GM12878 (cell line): ENCODE measurements at regions not wholly inside any gene's neighbourhood (a gene's known extent, or its start where the extent isn't known, plus 50 kb on each side); places are given as distances from the start of the nearest gene placed in this dataset.

Source experiments
- ATAC-seq: fragments of 200-7000 bp; cut with Tn5 transposase; 3 replicates; pipeline ENCODE4 v1.9.1; 2020; ENCODE audit warnings: mild to moderate bottlenecking, moderate library complexity
- BruUV-seq: library from RNA; stranded (reverse); fragments of 400-500 nt; replicated peaks from 2 replicates; lab custom pipeline; 2021; lab: Mats Ljungman, UMichigan
- CTCF ChIA-PET: fragments of 300-600 bp; sonication (Branson Sonifier 250); formaldehyde crosslinking; extraction: SDS; loops from one replicate; lab custom pipeline; 2021; ENCODE audit warnings: inconsistent platforms; lab: Yijun Ruan, JAX
- POLR2A ChIA-PET: fragments of 350-600 bp; formaldehyde crosslinking; extraction: SDS; loops from one replicate; lab custom pipeline; 2021; ENCODE audit warnings: inconsistent platforms; lab: Charles Lee
- RAD21 ChIA-PET: fragments of 300-600 bp; sonication (Branson Sonifier 250); formaldehyde crosslinking; loops from one replicate; lab custom pipeline; 2023; ENCODE audit warnings: antibody characterized with exemption; ENCODE audit not compliant: unreplicated experiment; lab: Charles Lee
- SMC1A ChIA-PET: fragments of 300-600 bp; sonication (Branson Sonifier 250); formaldehyde crosslinking; loops from one replicate; lab custom pipeline; 2023; ENCODE audit not compliant: unreplicated experiment, uncharacterized antibody; lab: Charles Lee
- DNase-seq: peaks from one replicate; pipeline ENCODE4 v3.0.0-alpha.2; 2011; ENCODE audit warnings: low read depth, low spot score
- FAIRE-seq: peaks from 3 replicates; lab custom pipeline; 2011; peaks lifted over from hg19 to GRCh38; lab: Jason Lieb, UNC
- H2AFZ ChIP-seq: 2 replicates; pipeline ENCODE4 v1.6.0; 2011; ENCODE audit warnings: low read depth, low read length, control low read depth; ENCODE audit not compliant: control insufficient read depth
- H3K27ac ChIP-seq: 2 replicates; pipeline ENCODE4 v1.5.1; 2011; ENCODE audit warnings: control low read depth; ENCODE audit not compliant: control insufficient read depth, insufficient read depth
- H3K27me3 ChIP-seq, 2 experiments: replicated peaks in 1 of 2; 2 replicates each; pipeline versions ENCODE4 v1.6.0 to v1.6.1; 2011; ENCODE audit warnings: low read length in 1 of 2; ENCODE audit not compliant: control insufficient read depth in 2 of 2, insufficient read depth in 2 of 2
- H3K36me3 ChIP-seq, 2 experiments: 2 replicates each; pipeline ENCODE4 v1.5.1; 2011; ENCODE audit warnings: low read length in 1 of 2; ENCODE audit not compliant: control insufficient read depth in 2 of 2, insufficient read depth in 2 of 2
- H3K4me1 ChIP-seq: 2 replicates; pipeline ENCODE4 v1.6.1; 2011; ENCODE audit warnings: mild to moderate bottlenecking, low read length, moderate library complexity, mixed read lengths; ENCODE audit not compliant: control insufficient read depth, insufficient read depth
- H3K4me2 ChIP-seq: 2 replicates; pipeline ENCODE4 v1.6.0; 2011; ENCODE audit warnings: control low read depth; ENCODE audit not compliant: control insufficient read depth, insufficient read depth
- H3K4me3 ChIP-seq: fragments of 200-600 bp; sonication (generic); 2 replicates; pipeline ENCODE4 v1.5.1; 2016
- H3K79me2 ChIP-seq: 2 replicates; pipeline ENCODE4 v1.6.0; 2011; ENCODE audit warnings: low read length; ENCODE audit not compliant: control insufficient read depth, insufficient read depth
- H3K9ac ChIP-seq: 2 replicates; pipeline ENCODE4 v1.8.0; 2011; ENCODE audit warnings: low read length, control low read depth, mixed read lengths; ENCODE audit not compliant: control insufficient read depth, insufficient read depth
- H3K9me3 ChIP-seq: replicated peaks from 3 replicates; pipeline ENCODE4 v1.5.1; 2011; ENCODE audit warnings: mild to moderate bottlenecking, low read length; ENCODE audit not compliant: control insufficient read depth, insufficient read depth
- H4K20me1 ChIP-seq: 2 replicates; pipeline ENCODE4 v1.6.0; 2011; ENCODE audit not compliant: control insufficient read depth, insufficient read depth
- ASH2L ChIP-seq: fragments of 300-600, 200-600 bp; sonication (generic); IDR thresholded peaks from 2 replicates; pipeline ENCODE4 v1.6.1; 2017; ENCODE audit warnings: low read depth, mild to moderate bottlenecking, borderline replicate concordance
- CHD4 ChIP-seq: fragments of 200-600 bp; sonication (generic); IDR thresholded peaks from 2 replicates; pipeline ENCODE4 v1.6.1; 2016; ENCODE audit warnings: mild to moderate bottlenecking
- E2F4 ChIP-seq: IDR thresholded peaks from 2 replicates; pipeline ENCODE4 v1.6.1; 2012; ENCODE audit warnings: low read depth, low read length, improper control_type of control experiment
- EZH2 ChIP-seq: IDR thresholded peaks from 2 replicates; pipeline ENCODE4 v1.6.1; 2012; ENCODE audit warnings: low read depth, mild to moderate bottlenecking, control low read depth, inconsistent platforms, low read length, borderline replicate concordance; ENCODE audit not compliant: control insufficient read depth
- HCFC1 ChIP-seq: fragments of 150-350 bp; IDR thresholded peaks from 2 replicates; pipeline ENCODE4 v1.6.1; 2014; ENCODE audit warnings: low read length
- HDGF ChIP-seq: fragments of 450-650 bp; IDR thresholded peaks from 2 replicates; pipeline ENCODE4 v1.6.1; 2016; ENCODE audit warnings: antibody characterized with exemption
- HSF1 ChIP-seq: fragments of 150-350 bp; IDR thresholded peaks from 2 replicates; pipeline ENCODE4 v1.6.1; 2014; ENCODE audit warnings: mild to moderate bottlenecking, low read depth, low read length
- NR2F1 ChIP-seq: fragments of 450-650 bp; conservative IDR thresholded peaks from 2 replicates; pipeline ENCODE4 v1.6.1; 2017; ENCODE audit warnings: mild to moderate bottlenecking
- NRF1 ChIP-seq: conservative IDR thresholded peaks from 2 replicates; pipeline ENCODE4 v1.6.1; 2011; ENCODE audit warnings: mild to moderate bottlenecking, low read depth, low read length, improper control_type of control experiment
- POLR2AphosphoS5 ChIP-seq: IDR thresholded peaks from 2 replicates; pipeline ENCODE4 v1.6.1; 2011; ENCODE audit warnings: mild to moderate bottlenecking, low read length, inconsistent platforms
- PRDM15 ChIP-seq: fragments of 450-650 bp; formaldehyde crosslinking; IDR thresholded peaks from 2 replicates; pipeline ENCODE4 v1.4.0; 2020; ENCODE audit warnings: mild to moderate bottlenecking, moderate library complexity
- SPI1 ChIP-seq: IDR thresholded peaks from 2 replicates; pipeline ENCODE4 v1.6.1; 2011; ENCODE audit warnings: low read depth, mild to moderate bottlenecking, low read length, moderate library complexity, borderline replicate concordance; ENCODE audit not compliant: insufficient read depth
- WGBS: methylation state at CpG from one replicate; pipeline ENCODE4 v1.1.6; 2016; ENCODE audit warnings: low lambda C conversion rate; ENCODE audit not compliant: insufficient replicate concordance, insufficient coverage; ENCODE audit errors: missing lambda C conversion rate; 5-methylcytosine and 5-hydroxymethylcytosine counted together
- in situ Hi-C: fragments of 300-500 bp; cut with MboI; formaldehyde crosslinking; loops from 9 replicates; pipeline ENCODE4 v1.14.3; 2018; ENCODE audit warnings: mixed read lengths
- intact Hi-C: fragments of 100-400 bp; cut with micrococcal nuclease; formaldehyde crosslinking; loops from one replicate; pipeline ENCODE4 v1.14.2; 2022; ENCODE audit not compliant: unreplicated experiment

- DNase-seq, result no peak
- Histone ChIP-seq H3K79me2 (no peaks in the 10 kb centered on the region), H3K4me2 (no peak overlapping the region), H3K9ac (no peak overlapping the region), H3K27me3 (no peaks in the 10 kb centered on the region)
- TF ChIP-seq HCFC1, result no peak
- TF ChIP-seq, all 136 proteins: peak for 0
- Histone ChIP-seq H2AFZ (no peak overlapping the region), H3K4me1 (no peaks in the 10 kb centered on the region), H3K4me3 (no peak overlapping the region), H3K36me3 (no peaks in the 10 kb centered on the region; a peak in 1 of 4 replicates), H4K20me1 (no peaks in the 10 kb centered on the region), H3K9me3 (no peaks in the 10 kb centered on the region), H3K27ac (no peak overlapping the region)
- no TSS peak for BruUV-seq
- RAD21 ChIA-PET, result no interaction called here
- in situ Hi-C loops, result no loop called here
- SMC1A ChIA-PET, result interaction anchor here (0.8 to 1.5 kb wide), 3 partner anchors 8 to 15 kb away, joined by 3 to 4 read pairs (median 3); no protein-coding TSS in a partner anchor
- FAIRE-seq, result no peak
- CTCF ChIA-PET, result no interaction called here
- intact Hi-C loops, result no loop called here
- ATAC-seq, result no peak
- POLR2A ChIA-PET, result no interaction called here
Measured at GRCh38 chrX:7330556-7330955, 182.6 kb upstream of the PUDP start.

GRCh38 chrX:7318661-7319060 lies 170.7 kb upstream of the PUDP start:
- FAIRE-seq, result no peak
- TF ChIP-seq SPI1, result no peak
- TF ChIP-seq HSF1, result no peak
- no peak for TF ChIP-seq NR2F1
- TF ChIP-seq EZH2, result no peak
- no peak for TF ChIP-seq PRDM15
- no peak for TF ChIP-seq ASH2L
- no peak for TF ChIP-seq POLR2AphosphoS5
- no peak for TF ChIP-seq CHD4
- TF ChIP-seq HDGF, result no peak
- TF ChIP-seq NRF1, result no peak
- TF ChIP-seq E2F4, result no peak

More at GRCh38 chrX:7318661-7319060, 170.7 kb upstream of the PUDP start:
- ChIA-PET RAD21 (interaction anchor here (0.6 kb wide), 1 partner anchor 64 kb away, joined by 3 read pairs; no protein-coding TSS in a partner anchor), SMC1A (interaction anchor here (0.8 to 0.9 kb wide), 2 partner anchors 127 to 230 kb away, joined by 3 read pairs; no protein-coding TSS in a partner anchor), POLR2A (no interaction called here), CTCF (interaction anchor here (0.6 kb wide), 1 partner anchor 127 kb away, joined by 3 read pairs; no protein-coding TSS in a partner anchor)
- in situ Hi-C loops (no loop called here), intact Hi-C loops (no loop called here)
- Histone ChIP-seq H3K4me3 (no peak overlapping the region), H3K4me2 (no peak overlapping the region), H2AFZ (no peak overlapping the region), H3K27ac (no peak overlapping the region), H3K9ac (no peak overlapping the region), H3K79me2 (no peaks in the 10 kb centered on the region), H3K9me3 (no peaks in the 10 kb centered on the region), H3K36me3 (no peaks in the 10 kb centered on the region; a peak in 1 of 4 replicates), H3K4me1 (no peaks in the 10 kb centered on the region), H4K20me1 (no peaks in the 10 kb centered on the region), H3K27me3 (no peaks in the 10 kb centered on the region)
- WGBS, result 97% methylated on average over 2 of the region's 2 CpGs
- no peak for ATAC-seq
- BruUV-seq, result no TSS peak
- no peak for DNase-seq
